Jurkat, Clone E6-1 (cell line): ENCODE measurements at regions not wholly inside any gene's neighbourhood (a gene's known extent, or its start where the extent isn't known, plus 50 kb on each side); places are given as distances from the start of the nearest gene placed in this dataset.
A peak's percentile ranks its signal among the peaks of the same experiment; 100 is the strongest.

Source experiments
- DNase-seq: peaks from one replicate; pipeline ENCODE4 v3.0.0-alpha.2; 2011; ENCODE audit warnings: low read depth, low spot score
- H3K4me3 ChIP-seq: 2 replicates; pipeline ENCODE4 v1.5.1; 2011; ENCODE audit warnings: mild to moderate bottlenecking, low read length, control low read depth, moderate library complexity

- no peak for DNase-seq
- H3K4me3 ChIP-seq = no peak overlapping the region
These were observed 122.5 kb upstream of the MBL2 start for GRCh38 chr10:52895059-52895458.

GRCh38 chr10:52890281-52890680, 117.7 kb upstream of the MBL2 start:
- no peak for DNase-seq
- H3K4me3 ChIP-seq = no peak overlapping the region

GRCh38 chr10:52889611-52890010, 117.0 kb upstream of the MBL2 start:
- no peak overlapping the region for H3K4me3 ChIP-seq
- no peak for DNase-seq

GRCh38 chr10:52883996-52884871, 111.7 kb upstream of the MBL2 start:
- H3K4me3 ChIP-seq = no peak overlapping the region
- peak; percentile 34 for DNase-seq

GRCh38 chr10:52879091-52879807, 106.7 kb upstream of the MBL2 start:
- no peak for DNase-seq
- H3K4me3 ChIP-seq = no peak overlapping the region

GRCh38 chr10:52877451-52877850, 104.9 kb upstream of the MBL2 start:
- no peak for DNase-seq
- no peak overlapping the region for H3K4me3 ChIP-seq

- no peak overlapping the region for H3K4me3 ChIP-seq
- no peak for DNase-seq
These were observed 102.8 kb upstream of the MBL2 start for GRCh38 chr10:52875336-52875735.

- DNase-seq = no peak
These were observed 102.0 kb upstream of the MBL2 start for GRCh38 chr10:52874581-52874980.

GRCh38 chr10:52871191-52871843, 98.7 kb upstream of the MBL2 start:
- no peak for DNase-seq
- no peak overlapping the region for H3K4me3 ChIP-seq

More at GRCh38 chr10:52874581-52874980, 102.0 kb upstream of the MBL2 start:
- no peak overlapping the region for H3K4me3 ChIP-seq

- H3K4me3 ChIP-seq = no peak overlapping the region
- no peak for DNase-seq
These were observed 98.0 kb upstream of the MBL2 start for GRCh38 chr10:52870562-52870961.

GRCh38 chr10:52869864-52870263, 97.3 kb upstream of the MBL2 start:
- H3K4me3 ChIP-seq = no peak overlapping the region
- DNase-seq = no peak

- DNase-seq = no peak
- no peak overlapping the region for H3K4me3 ChIP-seq
These were observed 92.6 kb upstream of the MBL2 start for GRCh38 chr10:52865213-52865612.

- H3K4me3 ChIP-seq = no peak overlapping the region
- no peak for DNase-seq
These were observed 91.9 kb upstream of the MBL2 start for GRCh38 chr10:52864201-52865106.

GRCh38 chr10:52858722-52859121, 86.1 kb upstream of the MBL2 start:
- DNase-seq = no peak
- H3K4me3 ChIP-seq = no peak overlapping the region

GRCh38 chr10:52855546-52856325, 83.2 kb upstream of the MBL2 start:
- H3K4me3 ChIP-seq = no peak overlapping the region
- no peak for DNase-seq

GRCh38 chr10:52853704-52854103, 81.1 kb upstream of the MBL2 start:
- H3K4me3 ChIP-seq = no peak overlapping the region
- no peak for DNase-seq

GRCh38 chr10:52836816-52837215, 64.2 kb upstream of the MBL2 start:
- H3K4me3 ChIP-seq = no peak overlapping the region
- DNase-seq = no peak
